HepG2 (cell line): ENCODE measurements at regions not wholly inside any gene's neighbourhood (a gene's known extent, or its start where the extent isn't known, plus 50 kb on each side); places are given as distances from the start of the nearest gene placed in this dataset.
"Not testable (repeated sequence)": the region's sequence is repeated elsewhere in the genome, so short reads cannot be mapped to it uniquely, and the experiment has no call there.

Experiments used
- ATAC-seq: fragments of 200-7000 bp; cut with Tn5 transposase; 3 replicates; pipeline ENCODE4 v1.9.1; 2020; ENCODE audit warnings: mild to moderate bottlenecking, moderate library complexity
- BruUV-seq: library from RNA; stranded (reverse); fragments of 400-500 nt; replicated peaks from 2 replicates; lab custom pipeline; 2021; lab: Mats Ljungman, UMichigan
- CTCF ChIA-PET: fragments of 300-600 bp; formaldehyde crosslinking; extraction: SDS; loops from one replicate; lab custom pipeline; 2021; ENCODE audit warnings: low total read pairs, inconsistent platforms, low intra/inter-chr PET ratio; lab: Yijun Ruan, JAX
- POLR2A ChIA-PET: fragments of 350-600 bp; sonication (Branson Sonifier 250); formaldehyde crosslinking; loops from one replicate; lab custom pipeline; 2020; ENCODE audit warnings: antibody characterized with exemption, inconsistent platforms; lab: Yijun Ruan, JAX
- DNase-seq: peaks from one replicate; pipeline ENCODE4 v3.0.0-alpha.2; 2015; ENCODE audit warnings: low spot score
- FAIRE-seq: peaks from 3 replicates; lab custom pipeline; 2011; peaks lifted over from hg19 to GRCh38; lab: Jason Lieb, UNC
- H2AFZ ChIP-seq: one replicate; pipeline ENCODE4 v1.6.1; 2011; ENCODE audit warnings: low read length, inconsistent platforms
- H3K27ac ChIP-seq: fragments of 300-600 bp; 3 replicates; pipeline ENCODE4 v1.8.0; 2011; ENCODE audit warnings: mixed run types, mild to moderate bottlenecking, mixed read lengths, low read length, inconsistent platforms; ENCODE audit not compliant: insufficient read depth; ENCODE audit errors: extremely low read length
- H3K27me3 ChIP-seq, 2 experiments: fragments of 200-600 bp in 1 of 2; 2 replicates in 1 of 2; 3 replicates in 1 of 2; pipeline versions ENCODE4 v1.6.0 to v1.8.0; 2011; ENCODE audit warnings: low read length in 2 of 2, mild to moderate bottlenecking in 2 of 2, moderate library complexity in 2 of 2, inconsistent platforms in 1 of 2; ENCODE audit not compliant: insufficient read depth in 2 of 2, control insufficient read depth in 1 of 2
- H3K36me3 ChIP-seq, 2 experiments: fragments of 200-600 bp in 1 of 2; replicated peaks in 1 of 2; 2 replicates in 1 of 2; 3 replicates in 1 of 2; pipeline versions ENCODE4 v1.5.1 to v1.8.0; 2011; ENCODE audit warnings: low read length in 2 of 2, inconsistent platforms in 1 of 2; ENCODE audit not compliant: insufficient read depth in 2 of 2, control insufficient read depth in 1 of 2
- H3K4me1 ChIP-seq: 2 replicates; pipeline ENCODE4 v1.5.1; 2012; ENCODE audit warnings: low read length, inconsistent platforms; ENCODE audit not compliant: insufficient read depth
- H3K4me2 ChIP-seq: 2 replicates; pipeline ENCODE4 v1.6.0; 2011; ENCODE audit warnings: low read depth, low read length, inconsistent platforms
- H3K4me3 ChIP-seq, 3 experiments: fragments of 200-600 bp in 1 of 3; sonication (generic), shearing (Covaris generic) in 1 of 3; replicated peaks in 1 of 3; 2 replicates each; pipeline ENCODE4 v1.5.1; 2011 to 2016; ENCODE audit warnings: low read length in 3 of 3, inconsistent platforms in 2 of 3, low read depth in 2 of 3, mild to moderate bottlenecking in 2 of 3, control low read depth in 1 of 3, mixed read lengths in 1 of 3; ENCODE audit not compliant: insufficient read depth in 1 of 3
- H3K79me2 ChIP-seq: one replicate; pipeline ENCODE4 v1.6.1; 2011; ENCODE audit warnings: low read length, inconsistent platforms; ENCODE audit not compliant: insufficient read depth
- H3K9ac ChIP-seq: 2 replicates; pipeline ENCODE4 v1.6.0; 2011; ENCODE audit warnings: mild to moderate bottlenecking, low read depth, low read length, inconsistent platforms; ENCODE audit not compliant: insufficient read depth
- H3K9me3 ChIP-seq: 2 replicates; pipeline ENCODE4 v1.5.1; 2012; ENCODE audit warnings: mild to moderate bottlenecking, low read length
- H4K20me1 ChIP-seq: 2 replicates; pipeline ENCODE4 v1.6.0; 2011; ENCODE audit warnings: inconsistent platforms, mild to moderate bottlenecking, low read length, moderate library complexity; ENCODE audit not compliant: insufficient read depth
- WGBS: methylation state at CpG from one replicate; pipeline ENCODE4 v1.1.6; 2017; ENCODE audit warnings: low lambda C conversion rate; 5-methylcytosine and 5-hydroxymethylcytosine counted together
- in situ Hi-C: cut with HindIII; loops from 2 replicates; pipeline ENCODE4 v1.10.0; 2017; ENCODE audit warnings: low pct_unique_long_range_greater_than_20kb; ENCODE audit not compliant: extremely low pct_ligation_motif_present
- intact Hi-C: fragments of 100-400 bp; cut with micrococcal nuclease; formaldehyde crosslinking; loops from one replicate; pipeline ENCODE4 v1.10.0; 2022; ENCODE audit not compliant: unreplicated experiment

DNA sequence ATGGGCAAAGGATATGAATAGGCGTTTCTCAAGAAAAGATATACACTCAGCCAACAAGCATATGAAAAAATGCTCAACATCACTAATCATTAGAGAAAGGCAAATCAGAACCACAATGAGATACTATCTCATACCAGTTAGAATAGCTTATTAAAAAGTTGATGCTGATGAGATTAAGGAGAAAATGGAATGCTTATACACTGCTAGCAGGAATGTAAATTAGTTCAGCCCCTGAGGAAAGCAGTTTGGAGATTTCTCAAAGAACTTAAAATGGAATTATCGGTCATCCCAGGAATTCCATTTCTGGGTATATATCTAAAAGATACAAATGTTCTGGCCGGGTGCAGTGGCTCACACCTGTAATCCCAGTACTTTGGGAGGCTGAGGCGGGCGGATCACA is 78.2 kb upstream of the NOX4 start:
- BruUV-seq, intact Hi-C loops: not testable (repeated sequence)
- 31% methylated on average over 5 of the region's 5 CpGs for WGBS

GRCh38 chr11:89571706-89572105 is 80.5 kb upstream of the NOX4 start:
- H3K9ac ChIP-seq, H3K4me3 ChIP-seq, intact Hi-C loops, DNase-seq, FAIRE-seq, H4K20me1 ChIP-seq, H3K4me2 ChIP-seq, H3K27me3 ChIP-seq, H3K36me3 ChIP-seq, H3K4me1 ChIP-seq, ATAC-seq, CTCF ChIA-PET, H3K27ac ChIP-seq, in situ Hi-C loops, POLR2A ChIA-PET, H3K79me2 ChIP-seq, H3K9me3 ChIP-seq, H2AFZ ChIP-seq, BruUV-seq: not testable (repeated sequence)
- WGBS = 41% methylated on average over 2 of the region's 2 CpGs

More for the DNA sequence above, 78.2 kb upstream of the NOX4 start:
- H3K4me2 ChIP-seq, FAIRE-seq, H3K9me3 ChIP-seq, ATAC-seq, H3K36me3 ChIP-seq, CTCF ChIA-PET, DNase-seq, H2AFZ ChIP-seq, H3K27me3 ChIP-seq, POLR2A ChIA-PET, H3K4me3 ChIP-seq, H3K9ac ChIP-seq, H3K27ac ChIP-seq, H4K20me1 ChIP-seq, H3K79me2 ChIP-seq, in situ Hi-C loops, H3K4me1 ChIP-seq: not testable (repeated sequence)

DNA sequence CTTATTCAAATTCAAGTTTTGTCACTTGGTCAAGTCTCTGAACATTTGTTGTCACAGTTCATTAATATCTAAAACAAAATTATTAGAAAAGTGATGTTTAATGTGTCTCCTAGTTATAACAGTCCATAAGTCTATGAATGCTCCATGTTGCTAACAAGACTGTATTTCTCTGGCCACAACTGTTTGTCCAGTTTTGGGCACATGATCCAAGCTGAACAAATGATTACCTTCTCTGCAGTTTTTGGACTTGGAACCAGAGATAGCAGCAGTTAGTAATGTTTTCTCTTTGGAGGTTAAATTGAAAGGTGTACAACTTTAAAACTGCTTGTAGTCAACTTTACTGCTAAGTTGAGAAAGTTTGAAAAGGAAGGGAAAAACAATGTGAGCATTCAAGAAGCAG is 84.7 kb upstream of the NOX4 start:
- H2AFZ ChIP-seq, H3K27me3 ChIP-seq, intact Hi-C loops, ATAC-seq, BruUV-seq, H3K4me2 ChIP-seq, FAIRE-seq, CTCF ChIA-PET, H3K9me3 ChIP-seq, H3K36me3 ChIP-seq, H4K20me1 ChIP-seq, H3K9ac ChIP-seq, H3K27ac ChIP-seq, H3K4me1 ChIP-seq, in situ Hi-C loops, H3K79me2 ChIP-seq, POLR2A ChIA-PET, H3K4me3 ChIP-seq: not testable (repeated sequence)
- peak; percentile 1 for DNase-seq

DNA sequence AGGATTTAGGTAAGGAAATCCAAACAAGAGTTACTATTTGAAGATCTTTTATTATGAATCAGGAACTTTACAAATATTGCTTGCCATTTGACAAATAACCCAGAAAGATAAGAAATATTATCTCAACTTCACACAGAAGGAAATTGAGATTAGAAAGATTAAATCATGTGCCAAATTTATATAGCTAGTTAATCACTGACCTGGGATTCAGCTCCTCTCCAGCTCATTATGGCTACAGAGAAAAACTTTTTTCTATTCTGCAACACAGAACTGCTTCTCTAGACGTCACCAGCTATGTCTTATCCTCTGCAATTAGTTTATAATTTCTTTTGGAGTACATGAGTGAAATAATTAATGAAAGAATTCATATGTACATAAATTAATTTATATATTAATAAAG is 86.3 kb upstream of the NOX4 start:
- ATAC-seq, H3K4me2 ChIP-seq, H4K20me1 ChIP-seq, BruUV-seq, H3K79me2 ChIP-seq, H3K9me3 ChIP-seq, H3K4me3 ChIP-seq, POLR2A ChIA-PET, CTCF ChIA-PET, H3K4me1 ChIP-seq, H3K27ac ChIP-seq, H2AFZ ChIP-seq, FAIRE-seq, H3K9ac ChIP-seq, intact Hi-C loops, H3K27me3 ChIP-seq, DNase-seq, in situ Hi-C loops, H3K36me3 ChIP-seq: not testable (repeated sequence)
- 0% methylated on average over 1 of the region's 1 CpG for WGBS
